GM12878 (cell line): ENCODE measurements at regions not wholly inside any gene's neighbourhood (a gene's known extent, or its start where the extent isn't known, plus 50 kb on each side); places are given as distances from the start of the nearest gene placed in this dataset.
A peak's percentile ranks its signal among the peaks of the same experiment; 100 is the strongest.

Source experiments
- ATAC-seq: fragments of 200-7000 bp; cut with Tn5 transposase; 3 replicates; pipeline ENCODE4 v1.9.1; 2020; ENCODE audit warnings: mild to moderate bottlenecking, moderate library complexity
- BruUV-seq: library from RNA; stranded (reverse); fragments of 400-500 nt; replicated peaks from 2 replicates; lab custom pipeline; 2021; lab: Mats Ljungman, UMichigan
- CTCF ChIA-PET: fragments of 300-600 bp; sonication (Branson Sonifier 250); formaldehyde crosslinking; extraction: SDS; loops from one replicate; lab custom pipeline; 2021; ENCODE audit warnings: inconsistent platforms; lab: Yijun Ruan, JAX
- POLR2A ChIA-PET: fragments of 350-600 bp; formaldehyde crosslinking; extraction: SDS; loops from one replicate; lab custom pipeline; 2021; ENCODE audit warnings: inconsistent platforms; lab: Charles Lee
- RAD21 ChIA-PET: fragments of 300-600 bp; sonication (Branson Sonifier 250); formaldehyde crosslinking; loops from one replicate; lab custom pipeline; 2023; ENCODE audit warnings: antibody characterized with exemption; ENCODE audit not compliant: unreplicated experiment; lab: Charles Lee
- SMC1A ChIA-PET: fragments of 300-600 bp; sonication (Branson Sonifier 250); formaldehyde crosslinking; loops from one replicate; lab custom pipeline; 2023; ENCODE audit not compliant: unreplicated experiment, uncharacterized antibody; lab: Charles Lee
- DNase-seq: peaks from one replicate; pipeline ENCODE4 v3.0.0-alpha.2; 2011; ENCODE audit warnings: low read depth, low spot score
- FAIRE-seq: peaks from 3 replicates; lab custom pipeline; 2011; peaks lifted over from hg19 to GRCh38; lab: Jason Lieb, UNC
- H2AFZ ChIP-seq: 2 replicates; pipeline ENCODE4 v1.6.0; 2011; ENCODE audit warnings: low read depth, low read length, control low read depth; ENCODE audit not compliant: control insufficient read depth
- H3K27ac ChIP-seq: 2 replicates; pipeline ENCODE4 v1.5.1; 2011; ENCODE audit warnings: control low read depth; ENCODE audit not compliant: control insufficient read depth, insufficient read depth
- H3K27me3 ChIP-seq, 2 experiments: replicated peaks in 1 of 2; 2 replicates each; pipeline versions ENCODE4 v1.6.0 to v1.6.1; 2011; ENCODE audit warnings: low read length in 1 of 2; ENCODE audit not compliant: control insufficient read depth in 2 of 2, insufficient read depth in 2 of 2
- H3K36me3 ChIP-seq, 2 experiments: 2 replicates each; pipeline ENCODE4 v1.5.1; 2011; ENCODE audit warnings: low read length in 1 of 2; ENCODE audit not compliant: control insufficient read depth in 2 of 2, insufficient read depth in 2 of 2
- H3K4me1 ChIP-seq: 2 replicates; pipeline ENCODE4 v1.6.1; 2011; ENCODE audit warnings: mild to moderate bottlenecking, low read length, moderate library complexity, mixed read lengths; ENCODE audit not compliant: control insufficient read depth, insufficient read depth
- H3K4me2 ChIP-seq: 2 replicates; pipeline ENCODE4 v1.6.0; 2011; ENCODE audit warnings: control low read depth; ENCODE audit not compliant: control insufficient read depth, insufficient read depth
- H3K4me3 ChIP-seq: fragments of 200-600 bp; sonication (generic); 2 replicates; pipeline ENCODE4 v1.5.1; 2016
- H3K79me2 ChIP-seq: 2 replicates; pipeline ENCODE4 v1.6.0; 2011; ENCODE audit warnings: low read length; ENCODE audit not compliant: control insufficient read depth, insufficient read depth
- H3K9ac ChIP-seq: 2 replicates; pipeline ENCODE4 v1.8.0; 2011; ENCODE audit warnings: low read length, control low read depth, mixed read lengths; ENCODE audit not compliant: control insufficient read depth, insufficient read depth
- H3K9me3 ChIP-seq: replicated peaks from 3 replicates; pipeline ENCODE4 v1.5.1; 2011; ENCODE audit warnings: mild to moderate bottlenecking, low read length; ENCODE audit not compliant: control insufficient read depth, insufficient read depth
- H4K20me1 ChIP-seq: 2 replicates; pipeline ENCODE4 v1.6.0; 2011; ENCODE audit not compliant: control insufficient read depth, insufficient read depth
- BHLHE40 ChIP-seq, 2 experiments: fragments of 450-650 bp in 1 of 2; IDR thresholded peaks; 2 replicates each; pipeline ENCODE4 v1.6.1; 2011 to 2017; ENCODE audit warnings: low read depth in 2 of 2, borderline replicate concordance in 1 of 2, improper control_type of control experiment in 1 of 2, low read length in 1 of 2, mild to moderate bottlenecking in 1 of 2
- EED ChIP-seq: sonication (generic); IDR thresholded peaks from 2 replicates; pipeline ENCODE4 v1.6.1; 2016; ENCODE audit warnings: antibody characterized with exemption, low read depth
- ETV6 ChIP-seq, 2 experiments: fragments of 450-650 bp in 1 of 2; IDR thresholded peaks in 1 of 2; conservative IDR thresholded peaks in 1 of 2; 2 replicates each; pipeline ENCODE4 v1.6.1; 2014; ENCODE audit warnings: antibody characterized with exemption in 1 of 2, borderline replicate concordance in 1 of 2, low read depth in 1 of 2, mild to moderate bottlenecking in 1 of 2, moderate library complexity in 1 of 2
- SPI1 ChIP-seq: IDR thresholded peaks from 2 replicates; pipeline ENCODE4 v1.6.1; 2011; ENCODE audit warnings: low read depth, mild to moderate bottlenecking, low read length, moderate library complexity, borderline replicate concordance; ENCODE audit not compliant: insufficient read depth
- SREBF1 ChIP-seq: IDR thresholded peaks from 2 replicates; pipeline ENCODE4 v1.6.1; 2012; ENCODE audit warnings: mild to moderate bottlenecking, low read length
- ZNF274 ChIP-seq: IDR thresholded peaks from one replicate; pipeline ENCODE4 v1.8.0; 2011; ENCODE audit not compliant: insufficient read length, insufficient read depth
- WGBS: methylation state at CpG from one replicate; pipeline ENCODE4 v1.1.6; 2016; ENCODE audit warnings: low lambda C conversion rate; ENCODE audit not compliant: insufficient replicate concordance, insufficient coverage; ENCODE audit errors: missing lambda C conversion rate; 5-methylcytosine and 5-hydroxymethylcytosine counted together
- in situ Hi-C: fragments of 300-500 bp; cut with MboI; formaldehyde crosslinking; loops from 9 replicates; pipeline ENCODE4 v1.14.3; 2018; ENCODE audit warnings: mixed read lengths
- intact Hi-C: fragments of 100-400 bp; cut with micrococcal nuclease; formaldehyde crosslinking; loops from one replicate; pipeline ENCODE4 v1.14.2; 2022; ENCODE audit not compliant: unreplicated experiment
- TF ChIP-seq, protein P1 (sequence below): fragments of 150-350 bp; IDR thresholded peaks from 2 replicates; pipeline ENCODE4 v1.6.1; 2016; ENCODE audit warnings: low read depth, low read length

DNA sequence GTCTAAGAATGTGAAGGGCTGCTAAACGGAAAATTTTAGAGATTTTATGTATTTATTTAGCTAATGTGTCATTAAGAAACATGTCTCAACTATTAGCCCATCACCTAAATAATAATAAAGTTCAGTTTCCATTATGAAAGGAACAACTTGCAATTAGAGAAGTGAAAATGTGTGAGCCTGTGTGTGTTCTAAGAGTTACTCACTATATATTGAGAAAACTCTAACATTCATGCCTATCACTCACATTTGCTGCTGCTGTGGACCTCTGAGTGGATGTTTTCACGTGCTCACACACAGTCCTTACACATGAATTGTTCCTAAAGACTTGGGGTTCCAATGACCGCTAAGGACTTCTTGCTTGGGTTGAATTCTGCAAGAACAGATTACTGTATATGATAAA, 364.0 kb downstream of the TMA16 start:
- Histone ChIP-seq H3K4me1 (no peaks in the 10 kb centered on the region), H2AFZ (no peak overlapping the region), H3K4me3 (no peak overlapping the region), H3K9me3 (no peaks in the 10 kb centered on the region), H3K27me3 (no peaks in the 10 kb centered on the region), H3K36me3 (no peaks in the 10 kb centered on the region), H3K79me2 (no peaks in the 10 kb centered on the region), H3K4me2 (no peak overlapping the region), H3K9ac (no peak overlapping the region), H3K27ac (no peak overlapping the region), H4K20me1 (no peaks in the 10 kb centered on the region)
- BruUV-seq: no TSS peak
- ChIA-PET SMC1A (interaction anchor here (1.2 to 2.3 kb wide), 3 partner anchors 11 to 22 kb away, joined by 3 to 6 read pairs (median 5); no protein-coding TSS in a partner anchor), POLR2A (interaction anchor here (0.7 kb wide), 1 partner anchor 30 kb away, joined by 7 read pairs; no protein-coding TSS in a partner anchor), CTCF (no interaction called here), RAD21 (no interaction called here)
- WGBS: 17% methylated on average over 3 of the region's 3 CpGs
- TF ChIP-seq SPI1 (0 out of 2 replicates have a peak, but pooled peaks have one; percentile 11), ZNF274 (no peak), BHLHE40 (IDR thresholded peaks at IDR 0.05; ENCODE audit: borderline replicate concordance in 1 of 2, low read depth in 2 of 2, low read length in 1 of 2) (no peak), EED (no peak), SREBF1 (no peak), ETV6 (conservative IDR thresholded peaks at IDR 0.05 in 1 of 2, IDR thresholded peaks at IDR 0.05 in 1 of 2; ENCODE audit: borderline replicate concordance in 1 of 2, low read depth in 1 of 2) (no peak)
- TF ChIP-seq, protein P1, sequence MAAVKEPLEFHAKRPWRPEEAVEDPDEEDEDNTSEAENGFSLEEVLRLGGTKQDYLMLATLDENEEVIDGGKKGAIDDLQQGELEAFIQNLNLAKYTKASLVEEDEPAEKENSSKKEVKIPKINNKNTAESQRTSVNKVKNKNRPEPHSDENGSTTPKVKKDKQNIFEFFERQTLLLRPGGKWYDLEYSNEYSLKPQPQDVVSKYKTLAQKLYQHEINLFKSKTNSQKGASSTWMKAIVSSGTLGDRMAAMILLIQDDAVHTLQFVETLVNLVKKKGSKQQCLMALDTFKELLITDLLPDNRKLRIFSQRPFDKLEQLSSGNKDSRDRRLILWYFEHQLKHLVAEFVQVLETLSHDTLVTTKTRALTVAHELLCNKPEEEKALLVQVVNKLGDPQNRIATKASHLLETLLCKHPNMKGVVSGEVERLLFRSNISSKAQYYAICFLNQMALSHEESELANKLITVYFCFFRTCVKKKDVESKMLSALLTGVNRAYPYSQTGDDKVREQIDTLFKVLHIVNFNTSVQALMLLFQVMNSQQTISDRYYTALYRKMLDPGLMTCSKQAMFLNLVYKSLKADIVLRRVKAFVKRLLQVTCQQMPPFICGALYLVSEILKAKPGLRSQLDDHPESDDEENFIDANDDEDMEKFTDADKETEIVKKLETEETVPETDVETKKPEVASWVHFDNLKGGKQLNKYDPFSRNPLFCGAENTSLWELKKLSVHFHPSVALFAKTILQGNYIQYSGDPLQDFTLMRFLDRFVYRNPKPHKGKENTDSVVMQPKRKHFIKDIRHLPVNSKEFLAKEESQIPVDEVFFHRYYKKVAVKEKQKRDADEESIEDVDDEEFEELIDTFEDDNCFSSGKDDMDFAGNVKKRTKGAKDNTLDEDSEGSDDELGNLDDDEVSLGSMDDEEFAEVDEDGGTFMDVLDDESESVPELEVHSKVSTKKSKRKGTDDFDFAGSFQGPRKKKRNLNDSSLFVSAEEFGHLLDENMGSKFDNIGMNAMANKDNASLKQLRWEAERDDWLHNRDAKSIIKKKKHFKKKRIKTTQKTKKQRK: no peak
- in situ Hi-C loops (no loop called here), intact Hi-C loops (no loop called here)
- no peak for FAIRE-seq
- DNase-seq: no peak
- ATAC-seq: peak; percentile 28; the same call in 2 of the 3 replicates
